NCI-H2029 (cell line): ENCODE measurements at regions not wholly inside any gene's neighbourhood (a gene's known extent, or its start where the extent isn't known, plus 50 kb on each side); places are given as distances from the start of the nearest gene placed in this dataset.

Source experiments
- DNase-seq: peaks from one replicate; lab custom pipeline; 2025; lab: John Stamatoyannopoulos, UW

GRCh38 chr2:196361606-196362326 is 190.4 kb upstream of the STK17B start:
- DNase-seq = no peak

- no peak for DNase-seq
Observed at GRCh38 chr2:196362973-196363549, 191.7 kb upstream of the STK17B start.

DNA sequence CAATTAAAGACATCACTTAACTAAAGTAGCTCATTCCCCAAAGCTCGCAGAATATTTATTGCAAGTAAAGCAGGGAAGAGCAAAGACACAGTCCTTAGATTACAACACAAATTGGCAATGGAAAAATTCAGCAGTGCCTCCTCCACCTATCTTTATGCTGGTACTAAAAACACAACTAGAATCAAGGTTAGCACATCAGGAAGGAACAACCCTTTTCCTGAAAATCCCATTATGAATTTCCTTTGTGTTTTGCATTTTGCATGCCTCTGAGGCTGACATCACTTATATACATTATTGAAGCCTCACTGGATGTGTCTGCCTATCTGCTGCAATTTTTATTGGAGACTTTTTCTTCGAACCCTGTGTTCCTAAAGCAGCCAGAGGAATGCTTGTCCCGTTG is 193.8 kb upstream of the STK17B start:
- no peak for DNase-seq

- no peak for DNase-seq
Observed at GRCh38 chr2:196365923-196366322, 194.5 kb upstream of the STK17B start.

GRCh38 chr2:196367633-196368032 is 196.3 kb upstream of the STK17B start:
- no peak for DNase-seq

DNA sequence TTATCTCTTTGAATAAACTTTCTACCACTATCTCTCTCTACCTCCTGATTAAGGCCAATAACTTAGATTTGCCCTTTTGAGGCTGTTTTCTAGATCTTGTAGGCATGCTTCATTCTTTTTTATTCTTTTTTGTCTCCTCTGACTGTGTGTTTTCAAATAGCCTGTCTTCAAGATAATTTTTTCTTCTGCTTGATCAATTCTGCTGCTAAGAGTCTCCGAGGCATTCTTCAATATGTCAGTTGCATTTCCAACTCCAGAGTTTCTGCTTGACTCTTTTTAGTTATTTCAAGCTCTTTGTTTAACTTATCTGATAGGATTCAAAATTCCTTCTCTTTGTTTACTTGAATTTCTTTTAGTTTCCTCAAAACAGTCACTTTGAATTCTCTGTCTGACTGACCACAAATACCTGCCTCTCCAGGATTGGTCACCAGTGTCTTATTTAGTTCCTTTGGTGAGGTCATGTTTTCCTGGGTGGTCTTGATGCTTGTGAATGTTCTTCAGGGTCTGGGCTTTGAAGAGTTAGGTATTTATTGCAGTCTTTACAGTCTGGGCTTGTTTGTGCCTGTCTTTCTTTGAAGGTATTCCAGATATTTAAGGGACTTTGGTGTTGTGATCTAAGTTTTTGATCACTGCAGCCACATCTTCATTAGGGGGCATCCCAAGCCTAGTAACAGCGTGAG is 197.3 kb upstream of the STK17B start:
- no peak for DNase-seq

- DNase-seq = no peak
Observed at GRCh38 chr2:196369967-196370366, 198.6 kb upstream of the STK17B start.

GRCh38 chr2:196370381-196370780 is 199.0 kb upstream of the STK17B start:
- DNase-seq = no peak

GRCh38 chr2:196372276-196372809 is 201.0 kb upstream of the STK17B start:
- DNase-seq = no peak

- no peak for DNase-seq
Observed at GRCh38 chr2:196372811-196373664, 201.7 kb upstream of the STK17B start.

- no peak for DNase-seq
Observed at GRCh38 chr2:196376984-196377877, 205.9 kb upstream of the STK17B start.

DNA sequence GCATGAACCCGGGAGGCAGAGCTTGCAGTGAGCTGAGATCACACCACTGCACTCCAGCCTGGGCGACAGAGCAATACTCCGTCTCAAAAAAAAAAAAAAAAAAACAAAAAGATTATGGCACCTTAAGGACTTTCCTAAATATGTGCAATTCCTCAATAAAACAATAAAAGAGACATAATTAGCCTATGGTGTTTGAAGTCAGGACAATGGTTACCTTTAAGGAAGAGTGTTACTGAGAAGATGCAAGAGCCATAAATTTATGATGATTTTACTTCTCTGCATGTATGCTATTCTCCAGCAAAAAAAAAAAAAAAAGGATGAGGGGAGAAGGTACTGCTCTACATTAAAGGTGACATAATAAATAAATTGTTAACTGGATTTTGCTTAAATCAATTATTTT is 208.2 kb upstream of the STK17B start:
- no peak for DNase-seq

- no peak for DNase-seq
Observed at GRCh38 chr2:196380098-196380497, 208.7 kb upstream of the STK17B start.

GRCh38 chr2:196380575-196380974 is 209.2 kb upstream of the STK17B start:
- DNase-seq = no peak

DNA sequence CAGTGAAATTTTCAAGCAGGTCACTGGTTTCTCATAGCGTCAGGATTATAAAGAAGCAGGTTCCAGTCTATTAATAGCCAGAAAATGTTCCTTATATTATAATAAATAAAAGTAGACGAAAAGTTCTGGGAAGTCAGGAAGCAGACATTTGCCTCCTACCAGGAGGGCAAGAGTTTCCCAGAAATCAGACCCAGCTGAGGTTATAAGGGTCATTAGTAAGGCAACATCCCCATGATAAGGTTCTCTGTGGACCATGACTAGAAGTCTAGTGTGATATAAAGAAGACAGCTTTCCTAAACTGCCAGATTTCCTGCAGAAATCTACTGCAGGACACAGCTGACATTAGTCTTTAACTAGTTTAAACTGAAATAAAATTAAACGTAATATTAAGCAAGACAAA is 210.1 kb upstream of the STK17B start:
- DNase-seq = no peak

GRCh38 chr2:196383799-196384198 is 212.4 kb upstream of the STK17B start:
- DNase-seq = no peak

- no peak for DNase-seq
Observed at GRCh38 chr2:196384729-196385128, 213.4 kb upstream of the STK17B start.

- no peak for DNase-seq
Observed at GRCh38 chr2:196389670-196390069, 218.3 kb upstream of the STK17B start.

DNA sequence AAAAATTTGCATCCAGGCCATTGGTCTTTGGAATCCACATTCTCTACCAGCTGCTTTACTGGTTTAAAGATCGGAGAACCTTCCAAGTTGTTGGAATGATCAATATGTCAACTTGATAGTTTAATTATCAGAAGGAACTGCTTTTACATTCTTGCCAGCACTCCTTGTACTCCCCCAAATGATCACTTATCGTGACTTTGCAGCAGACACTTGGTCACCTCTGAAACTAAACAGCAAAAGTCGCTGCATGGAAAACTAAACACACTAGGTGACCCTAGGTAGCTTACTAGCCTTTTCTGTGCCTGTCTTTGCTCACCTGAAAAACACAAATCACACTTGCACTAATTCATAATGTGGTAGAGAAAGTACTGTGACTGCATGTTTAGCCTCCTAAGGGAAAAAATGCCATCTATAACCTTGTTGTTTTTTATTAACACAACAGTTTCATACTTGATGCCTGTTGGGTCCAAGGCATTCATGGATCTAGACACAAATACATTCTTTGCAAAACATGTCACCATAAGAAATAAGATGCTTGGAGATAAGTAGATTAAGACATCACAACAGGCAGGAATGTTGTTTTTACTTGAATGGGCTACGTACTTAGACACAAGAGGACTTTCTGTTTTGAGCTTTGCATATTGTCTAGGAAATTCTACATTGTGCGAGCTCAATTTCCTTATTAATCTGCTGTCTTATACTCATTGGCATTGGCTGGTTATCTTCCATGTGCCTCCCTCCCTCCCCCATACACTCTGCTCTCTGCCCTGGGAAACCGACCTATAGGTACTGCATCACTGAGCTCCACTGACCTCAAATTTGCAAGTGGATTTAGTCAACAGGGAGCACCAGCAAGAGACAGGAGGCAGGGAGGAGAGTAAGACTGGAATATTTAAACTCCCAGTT is 219.1 kb upstream of the STK17B start:
- no peak for DNase-seq

GRCh38 chr2:196391149-196391479 is 219.7 kb upstream of the STK17B start:
- DNase-seq = no peak
